Calu3 (cell line): ENCODE measurements at regions not wholly inside any gene's neighbourhood (a gene's known extent, or its start where the extent isn't known, plus 50 kb on each side); places are given as distances from the start of the nearest gene placed in this dataset.

Experiments used
- BruUV-seq: library from RNA; stranded (reverse); fragments of 400-500 nt; replicated peaks from 2 replicates; lab custom pipeline; 2021; lab: Mats Ljungman, UMichigan
- CTCF ChIA-PET: fragments of 300-600 bp; sonication (Branson Sonifier 250); formaldehyde crosslinking; loops from one replicate; lab custom pipeline; 2022; ENCODE audit warnings: antibody characterized with exemption; lab: Charles Lee
- DNase-seq: peaks from one replicate; pipeline ENCODE4 v3.0.0; 2022
- H3K27ac Mint-ChIP-seq: one replicate; pipeline ENCODE4 v1.8.0; 2022; ENCODE audit warnings: mixed read lengths; ENCODE audit not compliant: unreplicated experiment
- H3K27me3 Mint-ChIP-seq: one replicate; pipeline ENCODE4 v1.8.0; 2022; ENCODE audit warnings: mixed read lengths; ENCODE audit not compliant: unreplicated experiment
- H3K36me3 Mint-ChIP-seq: one replicate; pipeline ENCODE4 v1.8.0; 2022; ENCODE audit warnings: mild to moderate bottlenecking, moderate library complexity, mixed read lengths; ENCODE audit not compliant: insufficient read depth, unreplicated experiment
- H3K4me1 Mint-ChIP-seq: one replicate; pipeline ENCODE4 v1.8.0; 2022; ENCODE audit warnings: mild to moderate bottlenecking, low read depth, mixed read lengths; ENCODE audit not compliant: unreplicated experiment
- H3K4me3 Mint-ChIP-seq: one replicate; pipeline ENCODE4 v1.8.0; 2022; ENCODE audit warnings: mild to moderate bottlenecking, low read depth, moderate library complexity, mixed read lengths; ENCODE audit not compliant: unreplicated experiment
- H3K9me3 Mint-ChIP-seq: one replicate; pipeline ENCODE4 v1.8.0; 2022; ENCODE audit warnings: low read depth, mixed read lengths; ENCODE audit not compliant: unreplicated experiment
- CTCF ChIP-seq: fragments of 200-600 bp; IDR thresholded peaks from one replicate; pipeline ENCODE4 v1.8.0; 2022; ENCODE audit warnings: antibody characterized with exemption; ENCODE audit not compliant: unreplicated experiment
- intact Hi-C: fragments of 100-400 bp; cut with micrococcal nuclease; formaldehyde crosslinking; loops from one replicate; pipeline ENCODE4 v1.10.0; 2022; ENCODE audit not compliant: unreplicated experiment

- H3K27me3 Mint-ChIP-seq: no peaks in the 10 kb centered on the region
- H3K9me3 Mint-ChIP-seq: peaks cover 7% of the 10 kb centered on the region
- H3K4me3 Mint-ChIP-seq: no peak overlapping the region
- intact Hi-C loops: no loop called here
- no TSS peak for BruUV-seq
- no peak overlapping the region for H3K27ac Mint-ChIP-seq
- no peak for DNase-seq
- H3K4me1 Mint-ChIP-seq: no peaks in the 10 kb centered on the region
- H3K36me3 Mint-ChIP-seq: no peaks in the 10 kb centered on the region
- TF ChIP-seq CTCF: no peak
- CTCF ChIA-PET: no interaction called here
These were observed 52.5 kb upstream of the SALL3 start for GRCh38 chr18:78927156-78927555.

DNA sequence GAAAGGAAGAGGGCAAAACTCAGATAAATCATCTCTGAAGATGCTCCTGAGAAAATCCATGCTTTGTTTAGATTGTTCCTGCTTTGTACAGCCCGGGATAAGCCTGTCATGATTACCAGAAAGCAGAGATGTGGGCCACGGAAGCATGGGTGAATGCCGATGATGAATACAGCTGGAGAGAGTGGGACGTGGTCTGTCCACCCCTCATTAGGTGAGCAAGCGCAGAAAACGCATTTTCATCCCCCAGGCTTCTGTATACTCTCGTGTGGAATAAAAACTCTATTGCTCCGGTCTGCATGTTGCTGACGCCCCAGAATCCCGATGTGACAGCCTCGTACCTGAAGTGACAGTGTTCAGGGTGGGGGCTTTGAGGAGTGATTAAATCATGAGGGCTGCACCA lies 52.0 kb upstream of the SALL3 start:
- Mint-ChIP-seq H3K9me3 (peaks cover 7% of the 10 kb centered on the region), H3K4me1 (no peaks in the 10 kb centered on the region), H3K27ac (no peak overlapping the region), H3K4me3 (no peak overlapping the region), H3K27me3 (no peaks in the 10 kb centered on the region), H3K36me3 (no peaks in the 10 kb centered on the region)
- BruUV-seq: no TSS peak
- CTCF ChIA-PET: interaction anchor here (0.5 kb wide), 1 partner anchor 719 kb away, joined by 4 read pairs; no protein-coding TSS in a partner anchor
- intact Hi-C loops: no loop called here
- TF ChIP-seq CTCF: no peak
- DNase-seq: no peak

- no peak for DNase-seq
- no peak for TF ChIP-seq CTCF
- Mint-ChIP-seq H3K27ac (no peak overlapping the region), H3K36me3 (no peaks in the 10 kb centered on the region), H3K9me3 (peaks cover 7% of the 10 kb centered on the region), H3K4me3 (no peak overlapping the region), H3K27me3 (no peaks in the 10 kb centered on the region), H3K4me1 (no peaks in the 10 kb centered on the region)
- intact Hi-C loops: no loop called here
- CTCF ChIA-PET: interaction anchor here (0.5 kb wide), 1 partner anchor 718 kb away, joined by 4 read pairs; no protein-coding TSS in a partner anchor
- BruUV-seq: no TSS peak
These were observed 51.5 kb upstream of the SALL3 start for GRCh38 chr18:78928076-78928475.

DNA sequence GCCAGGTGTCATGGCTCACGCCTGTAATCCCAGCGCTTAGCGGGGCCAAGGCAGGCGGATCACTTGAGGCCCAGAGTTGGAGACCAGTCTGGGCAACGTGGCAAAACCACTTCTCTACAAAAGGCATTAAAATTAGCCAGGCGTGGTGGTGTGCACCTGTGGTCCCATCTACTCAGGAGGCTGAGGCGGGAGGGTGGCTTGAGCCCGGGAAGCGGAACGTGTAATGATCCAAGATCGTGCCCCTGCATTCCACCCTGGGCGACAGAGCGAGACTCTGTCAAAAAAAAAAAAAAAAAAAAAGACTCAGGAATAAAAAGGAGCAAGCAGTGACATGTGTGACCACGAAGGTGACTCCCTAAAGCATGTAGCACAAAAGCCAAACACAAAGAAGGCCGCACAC lies 50.1 kb upstream of the SALL3 start:
- TF ChIP-seq CTCF: no peak
- Mint-ChIP-seq H3K27me3 (no peaks in the 10 kb centered on the region), H3K4me3 (no peak overlapping the region), H3K36me3 (no peaks in the 10 kb centered on the region), H3K27ac (no peak overlapping the region), H3K4me1 (no peaks in the 10 kb centered on the region), H3K9me3 (peaks cover 7% of the 10 kb centered on the region)
- BruUV-seq: no TSS peak
- CTCF ChIA-PET: no interaction called here
- intact Hi-C loops: no loop called here
- no peak for DNase-seq
